Upper lobe of left lung (tissue), 4 donors: ENCODE measurements at regions not wholly inside any gene's neighbourhood (a gene's known extent, or its start where the extent isn't known, plus 50 kb on each side); places are given as distances from the start of the nearest gene placed in this dataset.
"Not testable (repeated sequence)": the region's sequence is repeated elsewhere in the genome, so short reads cannot be mapped to it uniquely, and the experiment has no call there.

ENCODE experiments used
- CTCF ChIP-seq, 6 experiments: fragments of 450-650 bp in 4 of 6; fragments of 200-600 bp in 2 of 6; sonication (generic) in 2 of 6; IDR thresholded peaks; one replicate each; pipeline ENCODE4 v1.5.1; 2016 to 2019; ENCODE audit warnings: antibody characterized with exemption in 6 of 6
- EP300 ChIP-seq, 4 donors: sonication (generic); formaldehyde crosslinking; IDR thresholded peaks; one replicate each; pipeline ENCODE4 v1.5.1; 2017; ENCODE audit warnings: antibody characterized with exemption in 4 of 4, control low read depth in 2 of 4
- POLR2AphosphoS5 ChIP-seq, 2 donors: sonication (generic); formaldehyde crosslinking; IDR thresholded peaks; one replicate each; pipeline ENCODE4 v1.5.1; 2017; ENCODE audit warnings: antibody characterized with exemption in 2 of 2

- not testable (repeated sequence) for TF ChIP-seq CTCF, POLR2AphosphoS5, EP300 (IDR thresholded peaks at IDR 0.05)
Measured at GRCh38 chr5:71398400-71398799, 57.1 kb upstream of the BDP1 start.
